Testis (tissue), 2 donors: ENCODE measurements at regions not wholly inside any gene's neighbourhood (a gene's known extent, or its start where the extent isn't known, plus 50 kb on each side); places are given as distances from the start of the nearest gene placed in this dataset.

Experiments used
- DNase-seq: peaks from one replicate; pipeline ENCODE4 v3.0.0-alpha.2; 2019
- H3K27ac ChIP-seq, 2 donors: fragments of 200-600 bp; sonication (generic); one replicate each; pipeline ENCODE4 v1.5.1; 2019
- H3K27me3 ChIP-seq: fragments of 200-600 bp; sonication (generic); one replicate; pipeline ENCODE4 v1.5.1; 2019
- H3K36me3 ChIP-seq: fragments of 200-600 bp; sonication (generic); one replicate; pipeline ENCODE4 v1.5.1; 2017; ENCODE audit warnings: low read depth; ENCODE audit errors: missing control alignments
- H3K4me1 ChIP-seq: fragments of 200-600 bp; sonication (generic); one replicate; pipeline ENCODE4 v1.5.1; 2019
- H3K4me3 ChIP-seq, 2 donors: fragments of 200-600 bp; sonication (generic); one replicate each; pipeline ENCODE4 v1.5.1; 2017 to 2019
- H3K9me3 ChIP-seq: fragments of 200-600 bp; sonication (generic); one replicate; pipeline ENCODE4 v1.5.1; 2017
- CTCF ChIP-seq, 3 experiments: fragments of 450-650 bp in 2 of 3; fragments of 200-600 bp in 1 of 3; sonication (generic) in 1 of 3; IDR thresholded peaks; one replicate each; pipeline ENCODE4 v1.5.1; 2016 to 2019; ENCODE audit warnings: antibody characterized with exemption in 3 of 3, mild to moderate bottlenecking in 2 of 3, moderate library complexity in 1 of 3
- POLR2A ChIP-seq: fragments of 450-650 bp; IDR thresholded peaks from one replicate; pipeline ENCODE4 v1.6.1; 2017; ENCODE audit warnings: antibody characterized with exemption, mild to moderate bottlenecking, moderate library complexity
- WGBS, 2 donors: methylation state at CpG; one replicate each; pipeline ENCODE4 v1.1.5; 2018; 5-methylcytosine and 5-hydroxymethylcytosine counted together
- intact Hi-C: fragments of 100-400 bp; cut with DNase I; formaldehyde crosslinking; loops from one replicate; pipeline ENCODE4 v1.15.1; 2023; ENCODE audit warnings: low total_unique reads

- H3K4me1 ChIP-seq: no peaks in the 10 kb centered on the region
- H3K27ac ChIP-seq: no peak overlapping the region
- H3K36me3 ChIP-seq: no peaks in the 10 kb centered on the region
- no peak overlapping the region for H3K4me3 ChIP-seq
- 62 to 81% methylated on average over 6 of the region's 6 CpGs for WGBS, 2 donors
- DNase-seq: no peak
- no peaks in the 10 kb centered on the region for H3K27me3 ChIP-seq
- no peaks in the 10 kb centered on the region for H3K9me3 ChIP-seq
- no peak for TF ChIP-seq POLR2A
- no peak for TF ChIP-seq CTCF (IDR thresholded peaks at IDR 0.05)
- intact Hi-C loops: no loop called here
These were observed 322.2 kb upstream of the SGCD start for GRCh38 chr5:156004754-156005153.

GRCh38 chr5:156006026-156006647 is 320.8 kb upstream of the SGCD start:
- no peaks in the 10 kb centered on the region for H3K36me3 ChIP-seq
- WGBS, 2 donors: 54 to 60% methylated on average over 6 of the region's 6 CpGs
- H3K27me3 ChIP-seq: no peaks in the 10 kb centered on the region
- no peak overlapping the region for H3K4me3 ChIP-seq
- no peaks in the 10 kb centered on the region for H3K4me1 ChIP-seq
- no peak for DNase-seq
- no peaks in the 10 kb centered on the region for H3K9me3 ChIP-seq
- no peak overlapping the region for H3K27ac ChIP-seq
- intact Hi-C loops: no loop called here
- no peak for TF ChIP-seq POLR2A
- no peak for TF ChIP-seq CTCF (IDR thresholded peaks at IDR 0.05)

- no peaks in the 10 kb centered on the region for H3K4me1 ChIP-seq
- TF ChIP-seq CTCF (IDR thresholded peaks at IDR 0.05) (no peak), POLR2A (no peak)
- H3K27ac ChIP-seq: no peak overlapping the region
- H3K4me3 ChIP-seq: no peak overlapping the region
- DNase-seq: no peak
- H3K9me3 ChIP-seq: no peaks in the 10 kb centered on the region
- intact Hi-C loops: no loop called here
- no peaks in the 10 kb centered on the region for H3K36me3 ChIP-seq
- no peaks in the 10 kb centered on the region for H3K27me3 ChIP-seq
- 82 to 97% methylated on average over 1 of the region's 1 CpG for WGBS, 2 donors
These were observed 318.1 kb upstream of the SGCD start for GRCh38 chr5:156008844-156009243.

- no peak overlapping the region for H3K4me3 ChIP-seq
- H3K36me3 ChIP-seq: no peaks in the 10 kb centered on the region
- intact Hi-C loops: no loop called here
- WGBS, 2 donors: 85 to 90% methylated on average over 5 of the region's 5 CpGs
- DNase-seq: no peak
- no peaks in the 10 kb centered on the region for H3K27me3 ChIP-seq
- TF ChIP-seq CTCF (IDR thresholded peaks at IDR 0.05): no peak
- TF ChIP-seq POLR2A: no peak
- no peaks in the 10 kb centered on the region for H3K9me3 ChIP-seq
- no peak overlapping the region for H3K27ac ChIP-seq
- H3K4me1 ChIP-seq: no peaks in the 10 kb centered on the region
These were observed 317.4 kb upstream of the SGCD start for GRCh38 chr5:156009583-156009982.

GRCh38 chr5:156015137-156015536 is 311.8 kb upstream of the SGCD start:
- Histone ChIP-seq H3K36me3 (no peaks in the 10 kb centered on the region), H3K4me3 (no peak overlapping the region), H3K9me3 (no peaks in the 10 kb centered on the region), H3K4me1 (no peaks in the 10 kb centered on the region), H3K27me3 (no peaks in the 10 kb centered on the region), H3K27ac (no peak overlapping the region)
- TF ChIP-seq CTCF (IDR thresholded peaks at IDR 0.05) (peak in 1 of 3 experiments; percentile 10), POLR2A (no peak)
- intact Hi-C loops: no loop called here
- 65 to 84% methylated on average over 1 of the region's 1 CpG for WGBS, 2 donors
- no peak for DNase-seq
